GM10248 (cell line): ENCODE measurements at regions not wholly inside any gene's neighbourhood (a gene's known extent, or its start where the extent isn't known, plus 50 kb on each side); places are given as distances from the start of the nearest gene placed in this dataset.

Experiments used
- CTCF ChIA-PET: fragments of 300-600 bp; sonication (Branson Sonifier 250); formaldehyde crosslinking; extraction: SDS; loops from one replicate; lab custom pipeline; 2021; ENCODE audit warnings: antibody characterized with exemption; lab: Yijun Ruan, JAX
- POLR2A ChIA-PET: fragments of 350-650 bp; sonication (Branson Sonifier 250); formaldehyde crosslinking; extraction: SDS; loops from one replicate; lab custom pipeline; 2020; ENCODE audit warnings: antibody characterized with exemption; lab: Yijun Ruan, JAX
- DNase-seq: peaks from one replicate; pipeline ENCODE4 v3.0.0; 2012; ENCODE audit errors: extremely low spot score
- CTCF ChIP-seq: IDR thresholded peaks from 2 replicates; pipeline ENCODE4 v1.5.1; 2012; ENCODE audit warnings: mild to moderate bottlenecking, low read depth; ENCODE audit errors: extremely low read depth, missing control alignments, control extremely low read depth

- CTCF ChIA-PET = no interaction called here
- DNase-seq = no peak
- TF ChIP-seq CTCF = no peak
- POLR2A ChIA-PET = no interaction called here
Observed at GRCh38 chr6:40759838-40760237, 172.7 kb upstream of the LRFN2 start.

GRCh38 chr6:40759264-40759663 lies 172.1 kb upstream of the LRFN2 start:
- TF ChIP-seq CTCF = no peak
- ChIA-PET POLR2A (no interaction called here), CTCF (interaction anchor here (1.0 kb wide), 1 partner anchor 12 kb away, joined by 3 read pairs; no protein-coding TSS in a partner anchor)
- DNase-seq = no peak

GRCh38 chr6:40755749-40756452 lies 168.7 kb upstream of the LRFN2 start:
- no peak for DNase-seq
- ChIA-PET POLR2A (no interaction called here), CTCF (no interaction called here)
- no peak for TF ChIP-seq CTCF

- no peak for TF ChIP-seq CTCF
- POLR2A ChIA-PET = no interaction called here
- no peak for DNase-seq
- CTCF ChIA-PET = no interaction called here
Observed at GRCh38 chr6:40755046-40755681, 168.0 kb upstream of the LRFN2 start.

- DNase-seq = no peak
- ChIA-PET POLR2A (no interaction called here), CTCF (no interaction called here)
- no peak for TF ChIP-seq CTCF
Observed at GRCh38 chr6:40754461-40755045, 167.4 kb upstream of the LRFN2 start.

GRCh38 chr6:40753675-40754448 lies 166.7 kb upstream of the LRFN2 start:
- CTCF ChIA-PET = no interaction called here
- POLR2A ChIA-PET = no interaction called here
- no peak for DNase-seq
- no peak for TF ChIP-seq CTCF
